Mucosa of rectum (tissue), 2 donors: ENCODE measurements at regions not wholly inside any gene's neighbourhood (a gene's known extent, or its start where the extent isn't known, plus 50 kb on each side); places are given as distances from the start of the nearest gene placed in this dataset.

Experiments used
- H3K27ac ChIP-seq, 2 donors: one replicate each; pipeline ENCODE4 v1.7.0; 2013; ENCODE audit warnings: inconsistent platforms in 2 of 2, low read depth in 2 of 2, low read length in 2 of 2
- H3K27me3 ChIP-seq, 2 donors: one replicate each; pipeline ENCODE4 v1.7.0; 2013; ENCODE audit warnings: low read length in 2 of 2; ENCODE audit not compliant: control insufficient read depth in 2 of 2, insufficient read depth in 2 of 2
- H3K36me3 ChIP-seq, 2 donors: one replicate each; pipeline ENCODE4 v1.7.0; 2013; ENCODE audit warnings: low read length in 2 of 2; ENCODE audit not compliant: control insufficient read depth in 2 of 2, insufficient read depth in 2 of 2
- H3K4me1 ChIP-seq, 2 donors: one replicate each; pipeline ENCODE4 v1.7.0; 2013; ENCODE audit warnings: low read length in 2 of 2, mild to moderate bottlenecking in 1 of 2; ENCODE audit not compliant: control insufficient read depth in 2 of 2, insufficient read depth in 2 of 2
- H3K4me3 ChIP-seq, 2 donors: one replicate each; pipeline ENCODE4 v1.7.0; 2013; ENCODE audit warnings: low read length in 2 of 2
- H3K9ac ChIP-seq, 2 donors: one replicate each; pipeline ENCODE4 v1.7.0; 2013; ENCODE audit warnings: low read length in 2 of 2, low read depth in 1 of 2, mild to moderate bottlenecking in 1 of 2
- H3K9me3 ChIP-seq, 2 donors: one replicate each; pipeline ENCODE4 v1.7.0; 2013; ENCODE audit warnings: low read length in 2 of 2; ENCODE audit not compliant: control insufficient read depth in 2 of 2
- donor health status: healthy.
- donor health status: Normal muscosa, but diverticular disease.

GRCh38 chr2:35298493-35298892, 1057.1 kb upstream of the CRIM1 start:
- H3K9ac ChIP-seq, result no peak overlapping the region

GRCh38 chr2:35297403-35297802, 1058.2 kb upstream of the CRIM1 start:
- no peaks in the 10 kb centered on the region for H3K4me1 ChIP-seq
- no peak overlapping the region for H3K9ac ChIP-seq
- no peaks in the 10 kb centered on the region for H3K9me3 ChIP-seq
- no peaks in the 10 kb centered on the region for H3K36me3 ChIP-seq
- H3K4me3 ChIP-seq, result no peak overlapping the region
- no peak overlapping the region for H3K27ac ChIP-seq
- H3K27me3 ChIP-seq, result no peaks in the 10 kb centered on the region

More at GRCh38 chr2:35298493-35298892, 1057.1 kb upstream of the CRIM1 start:
- no peaks in the 10 kb centered on the region for H3K4me1 ChIP-seq
- H3K27ac ChIP-seq, result no peak overlapping the region
- no peaks in the 10 kb centered on the region for H3K9me3 ChIP-seq
- no peak overlapping the region for H3K4me3 ChIP-seq
- no peaks in the 10 kb centered on the region for H3K27me3 ChIP-seq
- no peaks in the 10 kb centered on the region for H3K36me3 ChIP-seq

- Histone ChIP-seq H3K9ac (no peak overlapping the region), H3K4me3 (no peak overlapping the region), H3K27me3 (no peaks in the 10 kb centered on the region), H3K4me1 (no peaks in the 10 kb centered on the region), H3K36me3 (no peaks in the 10 kb centered on the region), H3K9me3 (no peaks in the 10 kb centered on the region), H3K27ac (no peak overlapping the region)
Measured at GRCh38 chr2:35294636-35295263, 1060.8 kb upstream of the CRIM1 start.

GRCh38 chr2:35293261-35293660, 1062.3 kb upstream of the CRIM1 start:
- Histone ChIP-seq H3K4me3 (no peak overlapping the region), H3K27ac (no peak overlapping the region), H3K9ac (no peak overlapping the region), H3K36me3 (no peaks in the 10 kb centered on the region), H3K9me3 (no peaks in the 10 kb centered on the region), H3K27me3 (no peaks in the 10 kb centered on the region), H3K4me1 (no peaks in the 10 kb centered on the region)

GRCh38 chr2:35292199-35292598, 1063.4 kb upstream of the CRIM1 start:
- no peak overlapping the region for H3K4me3 ChIP-seq
- H3K27ac ChIP-seq, result no peak overlapping the region
- no peaks in the 10 kb centered on the region for H3K36me3 ChIP-seq
- no peaks in the 10 kb centered on the region for H3K4me1 ChIP-seq
- no peak overlapping the region for H3K9ac ChIP-seq
- no peaks in the 10 kb centered on the region for H3K9me3 ChIP-seq
- no peaks in the 10 kb centered on the region for H3K27me3 ChIP-seq

GRCh38 chr2:35281702-35282101, 1073.9 kb upstream of the CRIM1 start:
- Histone ChIP-seq H3K27ac (no peak overlapping the region), H3K9me3 (no peaks in the 10 kb centered on the region), H3K4me1 (no peaks in the 10 kb centered on the region), H3K9ac (no peak overlapping the region), H3K27me3 (no peaks in the 10 kb centered on the region), H3K36me3 (no peaks in the 10 kb centered on the region), H3K4me3 (no peak overlapping the region)

- H3K27me3 ChIP-seq, result no peaks in the 10 kb centered on the region
- H3K27ac ChIP-seq, result no peak overlapping the region
- no peaks in the 10 kb centered on the region for H3K36me3 ChIP-seq
- H3K9ac ChIP-seq, result no peak overlapping the region
- H3K4me3 ChIP-seq, result no peak overlapping the region
- no peaks in the 10 kb centered on the region for H3K9me3 ChIP-seq
- no peaks in the 10 kb centered on the region for H3K4me1 ChIP-seq
Measured at GRCh38 chr2:35255826-35256225, 1099.8 kb upstream of the CRIM1 start.

GRCh38 chr2:35251156-35251555, 1104.4 kb upstream of the CRIM1 start:
- Histone ChIP-seq H3K4me3 (no peak overlapping the region), H3K36me3 (no peaks in the 10 kb centered on the region), H3K27me3 (no peaks in the 10 kb centered on the region), H3K4me1 (no peaks in the 10 kb centered on the region), H3K9ac (no peak overlapping the region), H3K9me3 (no peaks in the 10 kb centered on the region), H3K27ac (no peak overlapping the region)

- Histone ChIP-seq H3K9me3 (no peaks in the 10 kb centered on the region), H3K27me3 (no peaks in the 10 kb centered on the region), H3K36me3 (no peaks in the 10 kb centered on the region), H3K4me3 (no peak overlapping the region), H3K4me1 (no peaks in the 10 kb centered on the region), H3K9ac (no peak overlapping the region), H3K27ac (no peak overlapping the region)
Measured at GRCh38 chr2:35246702-35247101, 1108.9 kb upstream of the CRIM1 start.

- no peak overlapping the region for H3K4me3 ChIP-seq
- no peaks in the 10 kb centered on the region for H3K9me3 ChIP-seq
- no peak overlapping the region for H3K9ac ChIP-seq
- no peaks in the 10 kb centered on the region for H3K4me1 ChIP-seq
- no peaks in the 10 kb centered on the region for H3K36me3 ChIP-seq
- H3K27ac ChIP-seq, result no peak overlapping the region
- no peaks in the 10 kb centered on the region for H3K27me3 ChIP-seq
Measured at GRCh38 chr2:35228584-35228983, 1127.0 kb upstream of the CRIM1 start.

GRCh38 chr2:35220461-35220860, 1135.1 kb upstream of the CRIM1 start:
- H3K36me3 ChIP-seq, result no peaks in the 10 kb centered on the region
- H3K9me3 ChIP-seq, result no peaks in the 10 kb centered on the region
- H3K9ac ChIP-seq, result no peak overlapping the region
- H3K4me3 ChIP-seq, result no peak overlapping the region
- H3K27me3 ChIP-seq, result no peaks in the 10 kb centered on the region
- H3K4me1 ChIP-seq, result no peaks in the 10 kb centered on the region
- no peak overlapping the region for H3K27ac ChIP-seq
